ENCODE measurements at regions not wholly inside any gene's neighbourhood (a gene's known extent, or its start where the extent isn't known, plus 50 kb on each side); places are given as distances from the start of the nearest gene placed in this dataset.
"Not testable (repeated sequence)": the region's sequence is repeated elsewhere in the genome, so short reads cannot be mapped to it uniquely, and the experiment has no call there.

- intact Hi-C loops (cut with DNase I), result no loop called here
- ATAC-seq (ENCODE audit: poor library complexity) (peak; percentile 39), DNase-seq (no peak)
Measured at GRCh38 chr6:150753371-150754064, 112.0 kb upstream of the MTHFD1L start.

DNA sequence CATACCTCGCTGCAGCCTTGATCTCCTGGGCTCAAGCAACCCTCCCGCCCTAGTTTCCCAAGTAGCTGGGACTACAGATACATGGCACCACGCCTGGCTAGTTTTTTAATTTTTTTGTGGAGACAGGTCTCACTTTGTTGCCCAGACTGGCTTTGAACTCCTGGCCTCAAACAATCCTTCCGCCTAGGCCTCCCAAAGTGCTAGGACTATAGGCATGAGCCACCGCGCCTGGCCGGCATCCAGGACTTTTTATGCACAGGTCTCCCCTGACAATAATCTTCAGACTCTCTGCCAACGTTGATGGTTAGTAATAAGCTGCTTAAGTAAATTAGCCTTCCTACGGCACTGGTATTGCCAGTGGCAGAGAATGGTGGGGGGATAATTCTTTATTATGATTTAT is 110.5 kb upstream of the MTHFD1L start:
- ATAC-seq (ENCODE audit: poor library complexity) (no peak), DNase-seq (no peak)
- intact Hi-C loops (cut with DNase I), result no loop called here

DNA sequence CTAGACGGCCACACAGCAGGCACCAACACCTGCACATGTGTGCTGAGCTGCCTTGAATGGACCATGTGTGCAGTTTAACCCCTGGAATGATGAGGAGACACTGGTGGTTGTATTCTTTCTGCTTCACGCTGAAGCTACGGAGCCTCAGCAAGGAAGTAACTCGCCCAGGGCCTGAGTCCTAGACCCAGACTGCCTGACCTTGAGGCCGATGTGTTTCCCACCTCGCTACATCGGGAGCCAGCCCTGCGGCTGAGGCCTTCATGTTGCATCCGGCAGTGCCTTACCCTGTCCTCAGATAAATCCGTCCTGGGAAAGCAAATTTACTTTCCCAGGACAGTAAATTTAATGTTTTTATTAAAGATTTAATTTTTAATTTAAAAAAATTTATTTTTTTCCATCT is 110.0 kb upstream of the MTHFD1L start:
- intact Hi-C loops (cut with DNase I), result no loop called here
- no peak for DNase-seq
- ATAC-seq (ENCODE audit: poor library complexity), result no peak

- no peak for ATAC-seq (ENCODE audit: poor library complexity)
- intact Hi-C loops (cut with DNase I), result no loop called here
- no peak for DNase-seq
Measured at GRCh38 chr6:150756173-150756572, 109.3 kb upstream of the MTHFD1L start.

- DNase-seq; intact Hi-C loops (cut with DNase I); ATAC-seq (ENCODE audit: poor library complexity): not testable (repeated sequence)
Measured at GRCh38 chr6:150757807-150758206, 107.7 kb upstream of the MTHFD1L start.

DNA sequence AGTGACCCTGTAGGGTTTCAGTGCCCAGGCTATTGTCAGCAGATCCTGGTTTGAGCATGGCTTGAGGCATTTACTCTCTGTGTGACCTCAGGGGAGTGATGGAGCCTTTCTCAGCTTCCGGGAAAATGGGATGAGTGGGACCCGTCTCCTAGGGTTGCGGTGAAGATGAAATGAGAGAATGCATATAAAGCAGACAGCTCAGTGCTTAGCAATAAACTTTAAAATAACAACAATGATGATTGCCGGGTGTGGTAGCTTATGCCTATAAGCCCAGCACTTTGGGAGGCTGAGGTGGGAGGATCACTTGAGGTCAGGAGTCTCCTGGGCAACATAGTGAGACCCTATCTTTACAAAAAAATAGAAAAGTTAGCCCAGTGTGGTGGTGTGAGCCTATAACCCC is 106.0 kb upstream of the MTHFD1L start:
- DNase-seq, result no peak
- no peak for ATAC-seq (ENCODE audit: poor library complexity)
- intact Hi-C loops (cut with DNase I), result no loop called here

DNA sequence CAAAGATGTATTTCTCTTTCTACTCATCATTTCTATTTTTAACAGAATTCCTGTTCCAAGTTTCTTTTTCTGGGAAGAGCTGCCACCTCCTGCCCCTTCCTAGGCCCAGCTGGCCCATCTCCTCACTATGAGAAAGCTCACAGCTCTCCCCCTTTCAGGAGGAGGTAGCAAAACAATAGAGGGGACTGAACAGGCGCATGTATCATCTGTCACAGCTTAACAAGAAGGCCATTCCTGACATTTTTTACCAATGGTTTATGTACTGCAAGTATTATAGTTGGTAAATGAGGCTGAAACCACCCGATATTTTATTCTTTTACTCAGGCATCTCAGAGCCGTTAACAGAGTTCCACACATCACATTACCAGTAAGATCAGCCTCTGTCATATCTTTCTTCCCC is 103.7 kb upstream of the MTHFD1L start:
- DNase-seq (no peak), ATAC-seq (ENCODE audit: poor library complexity) (no peak)
- intact Hi-C loops (cut with DNase I), result no loop called here

GRCh38 chr6:150764334-150765066 is 101.0 kb upstream of the MTHFD1L start:
- intact Hi-C loops (cut with DNase I), result no loop called here
- no peak for ATAC-seq (ENCODE audit: poor library complexity)
- DNase-seq, result no peak

DNA sequence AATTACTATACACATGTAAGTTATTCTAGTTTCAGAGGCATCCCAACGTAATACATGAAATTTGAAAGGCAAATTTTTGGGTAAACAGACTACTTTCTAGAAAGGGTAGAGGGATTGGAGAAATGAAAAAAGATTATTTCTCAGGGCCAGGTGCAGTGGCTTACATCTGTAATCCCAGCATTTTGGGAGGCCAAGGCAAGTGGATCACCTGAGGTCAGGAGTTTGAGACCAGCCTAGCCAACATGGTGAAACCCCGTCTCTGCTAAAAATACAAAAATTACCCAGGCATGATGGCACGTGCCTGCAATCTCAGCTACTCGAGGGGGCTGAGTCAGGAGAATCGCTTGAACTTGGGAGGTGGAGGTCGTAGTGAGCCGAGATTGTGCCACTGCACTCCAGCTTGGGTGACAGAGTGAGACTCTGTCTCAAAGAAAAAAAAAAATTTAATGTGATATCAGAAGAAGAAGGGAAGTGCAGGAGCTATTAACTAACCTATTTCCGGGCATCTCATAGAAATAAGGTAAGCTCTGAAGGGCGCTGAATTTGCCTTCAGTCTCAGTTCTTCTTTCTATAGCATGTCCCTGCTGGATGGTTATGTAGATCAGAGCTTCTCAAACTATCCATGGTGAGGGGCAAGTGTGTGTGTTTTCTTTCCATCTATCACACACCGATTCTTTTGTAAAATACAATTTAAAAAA is 100.3 kb upstream of the MTHFD1L start:
- DNase-seq, result no peak
- no peak for ATAC-seq (ENCODE audit: poor library complexity)
- intact Hi-C loops (cut with DNase I), result no loop called here

DNA sequence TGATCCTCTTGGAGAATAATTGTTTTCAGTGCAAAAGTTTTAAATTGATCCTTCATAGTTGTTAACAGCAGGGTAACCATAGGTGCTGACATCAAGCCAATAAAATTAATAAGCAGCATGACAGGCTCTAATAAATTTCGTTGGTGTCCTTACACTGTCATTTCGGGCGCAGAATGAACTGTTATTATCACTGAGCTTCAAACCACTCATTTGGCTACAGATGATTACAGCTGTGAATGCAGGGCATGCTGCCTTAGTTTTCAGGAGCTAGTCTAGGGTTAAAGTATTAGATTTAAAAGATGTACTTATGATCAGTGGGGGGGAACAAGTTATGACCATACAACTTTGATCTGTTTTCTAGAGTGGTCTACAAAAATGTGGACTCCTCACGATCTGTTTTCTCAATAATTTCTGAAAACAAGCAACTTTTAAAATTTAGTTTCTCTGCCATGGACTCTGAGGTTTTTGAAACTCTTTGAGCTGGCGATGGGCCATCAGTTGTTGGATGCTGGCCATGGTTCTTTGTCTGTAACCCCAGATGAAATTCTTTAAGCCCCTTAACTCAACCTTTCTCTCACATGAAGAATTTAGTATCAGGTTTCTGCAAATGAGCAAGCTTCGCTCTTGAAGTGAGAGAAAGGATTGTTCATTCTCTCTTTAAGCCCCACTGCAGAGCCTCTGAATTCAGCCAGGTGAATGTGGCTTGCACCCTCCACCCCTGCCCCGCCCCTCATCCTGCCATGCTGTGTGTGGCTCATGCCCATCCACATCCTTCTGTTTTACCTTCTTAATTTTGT is 99.1 kb upstream of the MTHFD1L start:
- intact Hi-C loops (cut with DNase I), result no loop called here
- peak; percentile 28 for ATAC-seq (ENCODE audit: poor library complexity)
- peak; percentile 61 for DNase-seq

DNA sequence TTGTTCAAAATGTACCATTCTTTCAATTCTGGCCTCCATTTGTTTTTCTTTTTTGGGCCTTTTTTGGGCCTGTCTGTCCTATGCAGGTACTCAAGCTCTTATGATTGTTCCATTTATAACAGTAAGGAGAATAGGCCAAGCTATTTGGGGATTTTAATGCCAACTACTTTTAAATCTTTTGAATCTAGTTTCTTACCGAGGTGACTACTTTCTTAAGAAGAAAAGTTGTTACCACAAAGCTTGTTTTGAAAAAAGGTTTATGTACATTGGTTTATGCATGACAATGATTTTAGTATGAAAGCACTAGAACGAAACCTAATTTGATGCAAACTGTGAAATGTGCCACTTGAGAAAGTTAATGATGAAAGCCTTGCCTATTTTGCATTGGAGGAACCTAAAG is 98.3 kb upstream of the MTHFD1L start:
- intact Hi-C loops (cut with DNase I), result no loop called here
- no peak for DNase-seq
- no peak for ATAC-seq (ENCODE audit: poor library complexity)

GRCh38 chr6:150767571-150768018 is 97.9 kb upstream of the MTHFD1L start:
- DNase-seq (no peak), ATAC-seq (ENCODE audit: poor library complexity) (peak; percentile 48)
- intact Hi-C loops (cut with DNase I), result no loop called here

DNA sequence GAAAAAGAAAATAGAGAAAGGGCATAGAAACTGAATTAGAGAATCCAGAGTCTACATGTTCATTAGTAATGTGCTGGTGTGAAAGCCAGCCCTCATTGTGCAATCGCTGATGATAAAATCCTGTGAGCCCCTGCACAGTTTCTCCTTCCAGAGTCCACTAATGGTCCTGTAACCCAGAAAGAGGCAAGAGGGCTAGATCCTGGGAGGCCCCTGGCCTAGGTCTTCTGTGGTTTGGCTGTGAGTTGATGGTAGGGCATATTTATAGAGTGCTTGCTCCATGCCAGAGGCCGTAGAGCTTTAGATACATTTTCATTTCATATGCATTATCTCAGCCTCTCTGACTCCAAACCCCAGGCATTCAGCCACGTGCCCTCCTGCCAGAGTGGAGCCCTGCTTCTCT is 94.9 kb upstream of the MTHFD1L start:
- ATAC-seq (ENCODE audit: poor library complexity) (peak; percentile 39), DNase-seq (no peak)
- intact Hi-C loops (cut with DNase I), result no loop called here

- ATAC-seq (ENCODE audit: poor library complexity), result no peak
- DNase-seq, result no peak
- intact Hi-C loops (cut with DNase I), result no loop called here
Measured at GRCh38 chr6:150773969-150774368, 91.5 kb upstream of the MTHFD1L start.

GRCh38 chr6:150775415-150776203 is 89.9 kb upstream of the MTHFD1L start:
- no peak for ATAC-seq (ENCODE audit: poor library complexity)
- intact Hi-C loops (cut with DNase I), result no loop called here
- DNase-seq, result peak; percentile 46

DNA sequence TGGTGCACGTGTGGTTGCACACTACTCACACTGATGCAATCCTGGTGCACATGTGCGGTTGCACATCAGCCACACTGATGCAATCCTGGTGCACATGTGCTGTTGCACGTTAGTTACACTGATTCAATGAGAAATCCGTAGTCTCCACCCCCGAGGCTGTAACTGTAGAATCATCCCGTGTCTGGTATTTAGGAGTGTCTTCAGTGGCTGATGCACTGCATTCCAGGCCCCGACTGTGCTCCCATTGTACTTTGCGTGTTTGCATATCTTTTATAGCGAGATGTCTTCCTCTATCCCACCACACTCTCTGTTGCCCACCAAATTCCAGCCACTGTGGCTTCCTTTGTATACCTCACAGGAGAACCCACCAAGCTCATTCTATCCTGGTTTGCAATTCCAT is 87.8 kb upstream of the MTHFD1L start:
- DNase-seq (no peak), ATAC-seq (ENCODE audit: poor library complexity) (no peak)
- intact Hi-C loops (cut with DNase I), result no loop called here

- intact Hi-C loops (cut with DNase I), result no loop called here
- DNase-seq (no peak), ATAC-seq (ENCODE audit: poor library complexity) (peak; percentile 58)
Measured at GRCh38 chr6:150783813-150784212, 81.7 kb upstream of the MTHFD1L start.

GRCh38 chr6:150787429-150787828 is 78.1 kb upstream of the MTHFD1L start:
- intact Hi-C loops (cut with DNase I), result no loop called here
- DNase-seq, result no peak
- peak; percentile 23 for ATAC-seq (ENCODE audit: poor library complexity)

Measured in Right ventricle myocardium superior (tissue), 1 donor.